ENCODE measurements at regions not wholly inside any gene's neighbourhood (a gene's known extent, or its start where the extent isn't known, plus 50 kb on each side); places are given as distances from the start of the nearest gene placed in this dataset.

- no TSS peak for BruUV-seq (replicated peaks)
- no peak overlapping the region for H3K9ac ChIP-seq (ENCODE audit: insufficient read depth in 1 of 2, low read depth in 2 of 2, low read length in 2 of 2)
- in situ Hi-C loops (cut with MboI), result no loop called here
- intact Hi-C loops (cut with micrococcal nuclease), result no loop called here
- H3K36me3 ChIP-seq (ENCODE audit: control insufficient read depth, insufficient read depth, low read length), result no peaks in the 10 kb centered on the region
- no peaks in the 10 kb centered on the region for H3K79me2 ChIP-seq (ENCODE audit: control insufficient read depth, insufficient read depth, low read length)
- FAIRE-seq (no peak), ATAC-seq (no peak), DNase-seq (ENCODE audit: extremely low read depth in 1 of 4, low spot score in 3 of 4) (no peak)
- H3K4me2 ChIP-seq (ENCODE audit: insufficient read depth, low read length), result no peak overlapping the region
- H3K9me1 ChIP-seq (ENCODE audit: control insufficient read depth, insufficient read depth, low read length), result no peaks in the 10 kb centered on the region
- no peak for TF ChIP-seq CEBPG (CRISPR knock-in tag; IDR thresholded peaks at IDR 0.05)
- no peak for TF ChIP-seq CEBPG (tag; conservative IDR thresholded peaks at IDR 0.05 in 1 of 2, IDR thresholded peaks at IDR 0.05 in 1 of 2)
- no peak for TF ChIP-seq CEBPZ (IDR thresholded peaks at IDR 0.05; ENCODE audit: borderline replicate concordance, low read depth, low read length)
- no peak for TF ChIP-seq ZBTB2 (IDR thresholded peaks at IDR 0.05)
- no peak for TF ChIP-seq ZNF263 (CRISPR knock-in tag; IDR thresholded peaks at IDR 0.05; ENCODE audit: borderline replicate concordance)
- no peak for TF ChIP-seq SAP30 (IDR thresholded peaks at IDR 0.05; ENCODE audit: borderline replicate concordance, insufficient read depth, low read depth, low read length, poor library complexity, severe bottlenecking)
- H3K9me3 ChIP-seq (replicated peaks; ENCODE audit: control insufficient read depth, insufficient read depth, low read depth, low read length), result no peaks in the 10 kb centered on the region
- H3K4me3 ChIP-seq, result no peak overlapping the region
- no peak overlapping the region for H3K27ac ChIP-seq (ENCODE audit: extremely low read depth, low read depth, low read length)
- peaks cover 7 to 37% of the 10 kb centered on the region in 2 experiments; a peak in 3 of 5 replicates for H3K27me3 ChIP-seq (ENCODE audit: control insufficient read depth in 2 of 2, insufficient read depth in 2 of 2, low read length in 2 of 2)
- no peak overlapping the region for H2AFZ ChIP-seq (ENCODE audit: low read depth, low read length)
- POLR2A ChIA-PET, result no interaction called here
- CTCF ChIA-PET (ENCODE audit: low intra/inter-chr PET ratio), result no interaction called here
- no peaks in the 10 kb centered on the region; the same call in 1 of the 2 replicates for H4K20me1 ChIP-seq (replicated peaks; ENCODE audit: control insufficient read depth, insufficient read depth, low read length)
- 2% methylated on average over 15 of the region's 15 CpGs for WGBS (ENCODE audit: insufficient coverage, low coverage, missing lambda C conversion rate)
- no peaks in the 10 kb centered on the region for H3K4me1 ChIP-seq (replicated peaks in 1 of 2; ENCODE audit: control insufficient read depth in 2 of 2, insufficient read depth in 2 of 2, low read length in 2 of 2)
These were observed 366.9 kb upstream of the IRX2 start for GRCh38 chr5:3118340-3118739.
